DND-41 (cell line): ENCODE measurements at regions not wholly inside any gene's neighbourhood (a gene's known extent, or its start where the extent isn't known, plus 50 kb on each side); places are given as distances from the start of the nearest gene placed in this dataset.

Source experiments
- EZH2 ChIP-seq: IDR thresholded peaks from 3 replicates; pipeline ENCODE4 v1.6.1; 2012; ENCODE audit warnings: borderline replicate concordance, low read depth, mild to moderate bottlenecking, moderate library complexity, low read length, inconsistent platforms; ENCODE audit not compliant: severe bottlenecking
- TF ChIP-seq, protein P1 (sequence below): IDR thresholded peaks from 2 replicates; pipeline ENCODE4 v1.5.1; 2012; ENCODE audit warnings: borderline replicate concordance, low read length, moderate library complexity, mild to moderate bottlenecking; ENCODE audit not compliant: poor library complexity, severe bottlenecking; ENCODE audit errors: extremely low read depth

DNA sequence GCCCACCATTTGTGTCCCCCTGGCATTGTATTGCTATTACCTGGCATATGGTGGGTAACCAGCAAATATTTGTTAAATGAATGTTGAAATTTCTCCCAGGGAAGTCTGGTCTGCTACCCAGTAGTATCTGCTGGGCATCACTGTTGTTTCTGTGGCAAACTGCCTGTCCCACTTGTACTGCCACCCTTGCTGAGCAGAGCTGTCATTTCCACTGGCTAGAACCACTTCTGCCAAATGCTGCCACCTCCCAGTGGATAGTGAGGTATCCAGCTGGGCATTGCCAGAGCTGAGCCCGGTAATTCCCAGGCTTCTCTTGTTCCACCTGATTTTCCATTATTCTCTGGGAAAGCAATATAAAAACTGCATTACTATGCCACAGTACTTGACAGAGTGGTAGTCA is 186.7 kb upstream of the NOCT start:
- TF ChIP-seq, protein P1, sequence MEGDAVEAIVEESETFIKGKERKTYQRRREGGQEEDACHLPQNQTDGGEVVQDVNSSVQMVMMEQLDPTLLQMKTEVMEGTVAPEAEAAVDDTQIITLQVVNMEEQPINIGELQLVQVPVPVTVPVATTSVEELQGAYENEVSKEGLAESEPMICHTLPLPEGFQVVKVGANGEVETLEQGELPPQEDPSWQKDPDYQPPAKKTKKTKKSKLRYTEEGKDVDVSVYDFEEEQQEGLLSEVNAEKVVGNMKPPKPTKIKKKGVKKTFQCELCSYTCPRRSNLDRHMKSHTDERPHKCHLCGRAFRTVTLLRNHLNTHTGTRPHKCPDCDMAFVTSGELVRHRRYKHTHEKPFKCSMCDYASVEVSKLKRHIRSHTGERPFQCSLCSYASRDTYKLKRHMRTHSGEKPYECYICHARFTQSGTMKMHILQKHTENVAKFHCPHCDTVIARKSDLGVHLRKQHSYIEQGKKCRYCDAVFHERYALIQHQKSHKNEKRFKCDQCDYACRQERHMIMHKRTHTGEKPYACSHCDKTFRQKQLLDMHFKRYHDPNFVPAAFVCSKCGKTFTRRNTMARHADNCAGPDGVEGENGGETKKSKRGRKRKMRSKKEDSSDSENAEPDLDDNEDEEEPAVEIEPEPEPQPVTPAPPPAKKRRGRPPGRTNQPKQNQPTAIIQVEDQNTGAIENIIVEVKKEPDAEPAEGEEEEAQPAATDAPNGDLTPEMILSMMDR = no peak
- no peak for TF ChIP-seq EZH2
